ENCODE measurements at regions not wholly inside any gene's neighbourhood (a gene's known extent, or its start where the extent isn't known, plus 50 kb on each side); places are given as distances from the start of the nearest gene placed in this dataset.

- FAIRE-seq = no peak
These were observed 437.7 kb downstream of the ADAMTS20 start for GRCh38 chr12:43114316-43114715.

DNA sequence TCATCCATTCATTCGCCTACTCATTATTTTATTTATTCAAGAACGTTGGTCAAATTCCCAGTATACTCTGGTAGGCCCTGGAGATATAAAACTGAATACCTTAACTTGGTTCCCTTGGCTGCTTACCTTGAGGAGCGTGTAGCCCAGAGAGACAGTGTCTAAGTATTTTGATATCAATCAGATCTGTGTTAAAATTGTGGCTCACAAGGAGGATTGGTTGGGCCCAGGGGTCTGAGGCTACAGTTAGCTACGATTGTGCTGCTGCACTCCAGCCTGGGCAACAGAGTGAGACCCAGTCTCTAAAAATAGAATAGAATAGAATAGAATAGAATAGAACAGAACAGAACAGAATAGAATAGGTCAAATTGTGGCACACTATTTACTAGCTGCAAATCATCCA, 438.4 kb downstream of the ADAMTS20 start:
- FAIRE-seq = no peak

DNA sequence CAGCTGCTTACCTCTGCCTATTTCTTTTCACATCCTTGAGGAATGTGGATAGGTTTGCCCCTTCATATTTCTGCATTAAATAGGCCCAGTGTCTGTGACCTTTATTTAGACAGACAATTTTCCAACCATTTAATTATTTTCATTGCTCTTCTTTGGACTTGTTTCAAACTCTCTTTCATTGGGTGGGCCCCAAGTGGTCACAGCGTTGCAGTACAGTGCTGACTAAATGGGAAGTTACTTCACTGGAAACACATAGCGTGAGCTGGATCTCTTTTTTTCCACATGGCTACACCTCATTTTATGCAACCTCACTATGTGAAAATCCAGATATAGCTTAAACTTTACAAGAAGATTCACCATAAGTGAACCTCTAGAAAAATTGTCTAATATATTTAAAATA, 438.9 kb downstream of the ADAMTS20 start:
- FAIRE-seq = no peak

DNA sequence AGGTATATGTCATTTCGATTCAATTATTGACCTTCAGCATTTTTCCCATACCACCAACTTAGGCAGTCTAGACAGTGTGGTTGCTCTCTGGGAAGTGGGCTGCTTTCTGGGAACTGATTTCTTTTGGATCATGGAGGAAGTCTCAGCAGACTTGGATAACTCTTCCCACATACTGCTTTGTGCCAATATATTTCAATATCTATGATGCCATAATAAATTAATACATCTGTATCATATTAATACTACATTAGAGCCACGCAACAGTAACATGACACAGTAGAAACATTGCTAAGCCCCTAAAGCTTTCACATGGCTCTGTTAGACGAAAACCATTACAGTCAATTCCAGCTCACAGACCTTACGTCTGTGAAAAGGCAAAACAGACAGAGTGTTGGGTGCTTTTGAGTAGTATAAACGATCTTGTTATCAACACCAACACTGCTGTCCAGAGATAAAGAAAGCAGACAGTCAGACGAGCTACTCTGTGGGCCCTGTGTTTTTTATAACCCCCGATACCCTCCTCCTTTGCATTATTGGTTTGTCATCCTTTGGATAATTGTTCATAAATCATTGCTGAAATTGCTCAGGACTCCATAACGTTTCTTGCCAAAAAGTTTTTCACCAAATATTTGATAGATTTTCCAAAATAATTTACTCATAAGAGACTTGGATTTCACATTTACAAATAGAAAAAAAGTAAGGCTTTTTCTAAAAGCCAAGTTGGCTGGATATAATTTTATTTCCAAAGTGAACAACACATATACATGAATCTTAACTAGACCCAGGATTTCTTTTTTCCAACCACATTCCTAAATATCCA, 439.7 kb downstream of the ADAMTS20 start:
- no peak for FAIRE-seq

GRCh38 chr12:43111608-43112007, 440.4 kb downstream of the ADAMTS20 start:
- no peak for FAIRE-seq

DNA sequence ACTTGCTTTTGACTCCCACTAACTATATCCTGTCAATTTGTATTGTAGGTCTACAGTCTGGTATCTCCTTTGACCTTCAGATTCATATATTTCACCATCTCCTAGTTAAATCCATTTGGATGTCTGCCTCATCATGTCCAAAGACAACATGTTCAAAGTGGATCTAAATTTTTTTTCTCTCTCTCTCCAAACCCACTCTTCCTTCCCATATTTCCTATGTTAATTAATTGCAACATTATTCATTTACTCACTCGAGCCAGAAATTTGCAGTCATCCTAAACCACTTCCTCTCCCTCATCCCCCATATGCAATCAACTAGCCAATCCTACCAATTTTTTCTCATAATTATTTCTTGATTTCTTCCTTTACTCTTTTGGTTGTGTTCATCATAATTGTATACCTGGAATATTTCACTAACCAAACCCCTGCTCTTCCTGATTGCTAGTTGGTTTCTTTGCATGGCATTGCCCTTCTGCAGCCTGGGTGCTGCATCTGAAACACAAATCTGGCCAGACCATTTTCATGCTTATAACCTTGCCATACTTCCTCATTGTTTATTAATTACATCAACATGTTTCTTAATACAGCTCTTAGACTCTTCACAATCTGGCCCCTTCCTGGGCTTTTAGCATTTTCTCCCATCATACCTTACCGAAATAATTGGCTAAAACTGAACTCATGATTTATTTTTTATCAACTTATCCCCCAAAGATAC, 442.2 kb downstream of the ADAMTS20 start:
- FAIRE-seq = no peak

GRCh38 chr12:43108656-43109055, 443.3 kb downstream of the ADAMTS20 start:
- FAIRE-seq = no peak

DNA sequence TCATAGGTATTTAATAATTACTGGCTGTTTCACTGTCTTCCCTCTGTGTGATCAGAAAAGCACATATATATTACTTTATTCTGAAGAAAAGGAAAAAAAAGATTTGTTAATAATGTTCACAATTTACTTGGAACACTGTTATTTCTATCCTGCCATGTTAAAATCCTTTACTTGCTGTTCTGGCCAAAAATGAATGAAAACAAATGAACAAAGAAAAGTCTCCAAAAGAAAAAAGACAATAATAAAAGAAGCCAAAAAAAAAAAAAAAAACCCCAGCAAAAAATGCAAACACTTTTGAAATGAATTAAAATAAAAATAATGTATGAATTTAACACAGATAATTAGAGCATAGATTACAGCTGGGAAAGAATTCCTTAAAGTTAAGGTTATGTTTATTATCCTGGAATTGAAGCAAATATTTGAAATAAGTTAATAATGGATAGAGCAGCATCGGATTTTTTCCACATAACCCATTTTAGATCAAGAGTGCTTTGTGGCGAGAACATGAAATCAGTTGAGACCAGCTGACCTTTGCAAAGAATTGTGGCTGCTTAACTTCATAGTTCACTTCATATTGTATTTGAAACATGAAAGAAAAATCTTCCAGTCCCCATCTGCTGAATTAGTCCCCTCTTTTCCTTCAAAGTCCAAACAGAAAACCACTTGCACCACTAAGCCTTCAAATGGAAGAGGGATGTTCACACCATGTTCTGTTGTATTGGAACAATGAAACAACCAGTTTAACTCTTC, 444.8 kb downstream of the ADAMTS20 start:
- FAIRE-seq = no peak

DNA sequence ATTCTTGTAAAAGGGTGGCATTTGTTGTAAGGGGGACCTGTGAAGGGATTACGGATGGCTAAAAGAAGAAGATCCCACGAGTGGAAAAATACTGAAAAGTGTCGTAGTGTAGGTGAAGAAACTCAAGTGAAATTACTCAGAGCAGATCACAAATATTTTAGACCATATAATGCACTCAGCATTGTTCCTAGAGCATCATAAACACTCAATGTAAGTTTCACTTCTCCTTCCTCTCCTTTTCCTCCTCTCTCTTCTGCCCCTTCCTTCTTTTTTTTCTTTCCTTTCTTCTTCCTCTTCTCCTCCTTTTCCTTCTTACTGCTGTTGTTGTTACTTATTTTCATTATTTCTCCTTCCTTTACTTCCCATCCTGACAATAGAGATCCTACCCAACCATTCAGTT, 445.6 kb downstream of the ADAMTS20 start:
- no peak for FAIRE-seq

- no peak for FAIRE-seq
These were observed 446.5 kb downstream of the ADAMTS20 start for GRCh38 chr12:43105426-43105981.

DNA sequence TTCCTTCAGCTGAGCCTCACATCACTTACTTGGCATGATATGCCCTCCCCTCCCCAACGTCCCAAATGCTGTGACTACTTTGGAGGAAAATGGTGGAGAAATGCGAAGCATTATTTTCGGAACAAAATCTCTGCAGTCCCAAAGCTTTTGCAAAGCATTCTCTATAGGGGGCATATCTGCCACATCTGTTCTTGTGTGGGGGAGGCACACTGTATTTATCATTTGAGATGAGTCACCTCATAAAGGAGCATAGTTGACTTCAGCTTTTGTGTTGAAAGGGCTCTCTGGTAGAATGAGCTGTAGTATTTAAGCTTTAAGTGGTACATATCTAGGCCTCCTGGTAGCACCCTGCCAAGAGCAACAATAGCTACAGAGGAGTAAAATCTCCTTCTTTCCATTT, 447.5 kb downstream of the ADAMTS20 start:
- no peak for FAIRE-seq

DNA sequence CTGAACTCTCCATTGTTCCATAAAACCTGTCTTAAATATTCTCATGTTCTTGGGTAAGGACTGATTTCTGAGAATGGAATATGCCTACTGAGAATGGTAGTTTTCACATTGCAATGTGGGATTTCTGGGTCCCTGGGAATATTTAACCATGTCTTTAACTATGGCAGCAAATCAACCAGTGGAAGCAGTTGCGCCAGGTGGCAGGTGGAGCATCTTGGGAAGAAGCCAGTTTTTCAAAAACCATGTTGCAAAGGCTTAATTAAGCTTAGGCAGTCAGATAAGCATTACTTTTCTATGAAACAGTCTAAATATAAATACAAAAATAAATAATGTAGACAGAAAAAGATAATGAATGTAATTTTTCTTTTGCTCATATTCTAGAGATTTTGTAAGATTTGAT, 448.1 kb downstream of the ADAMTS20 start:
- FAIRE-seq = no peak

DNA sequence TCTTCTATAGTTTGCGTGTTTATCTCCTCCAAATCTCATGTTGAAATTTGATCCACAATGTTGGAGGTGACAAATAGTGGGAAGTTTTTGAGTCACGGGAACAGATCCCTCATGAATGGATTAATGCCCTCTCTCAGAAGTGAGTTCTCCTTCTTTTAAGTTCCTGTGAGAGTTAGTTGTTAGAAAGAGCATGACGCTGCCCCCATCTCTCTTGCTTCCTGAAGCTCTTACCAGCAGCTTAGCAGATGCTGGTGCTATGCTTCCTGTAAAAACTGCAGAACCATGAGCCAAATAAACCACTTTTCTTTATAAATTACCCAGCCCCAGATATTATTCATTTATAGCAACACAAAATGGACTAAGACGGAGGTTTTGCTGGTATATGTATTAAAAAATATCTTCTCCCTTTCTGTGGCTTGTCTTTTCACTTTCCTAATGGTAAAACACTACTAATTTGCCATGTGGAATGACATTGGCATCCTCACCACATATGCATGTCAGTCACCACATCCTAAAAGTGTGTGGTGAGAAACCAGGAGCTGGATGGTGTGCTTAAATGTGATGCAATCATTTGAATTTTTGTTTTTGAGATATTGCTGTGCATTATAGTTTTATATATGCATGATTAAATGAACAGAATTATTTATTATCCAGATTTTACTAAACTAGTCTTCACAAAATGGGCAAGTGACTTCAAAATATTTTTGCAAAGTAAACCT, 449.3 kb downstream of the ADAMTS20 start:
- FAIRE-seq = no peak

GRCh38 chr12:43100231-43100630, 451.8 kb downstream of the ADAMTS20 start:
- FAIRE-seq = no peak

- no peak for FAIRE-seq
These were observed 452.3 kb downstream of the ADAMTS20 start for GRCh38 chr12:43099691-43100163.

GRCh38 chr12:43098766-43099550, 453.0 kb downstream of the ADAMTS20 start:
- FAIRE-seq = no peak

DNA sequence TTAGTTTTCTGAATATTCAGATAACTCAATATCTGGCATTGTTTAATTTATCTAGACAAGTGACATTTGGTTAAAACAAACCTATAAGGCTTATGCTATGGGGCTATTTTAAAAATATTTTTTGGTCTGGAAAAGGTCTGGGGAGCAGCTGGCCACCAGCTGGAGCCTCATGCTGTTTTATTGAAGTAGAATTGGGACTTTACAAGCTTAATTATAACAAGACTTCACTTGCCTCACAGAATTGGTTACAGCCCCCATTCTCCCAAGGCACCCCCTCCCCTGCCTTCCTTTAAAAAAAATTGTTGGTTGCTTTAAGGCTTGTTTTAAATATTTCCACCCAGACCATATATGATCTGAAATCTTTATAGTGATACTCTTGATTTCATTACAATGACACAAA, 453.9 kb downstream of the ADAMTS20 start:
- no peak for FAIRE-seq

DNA sequence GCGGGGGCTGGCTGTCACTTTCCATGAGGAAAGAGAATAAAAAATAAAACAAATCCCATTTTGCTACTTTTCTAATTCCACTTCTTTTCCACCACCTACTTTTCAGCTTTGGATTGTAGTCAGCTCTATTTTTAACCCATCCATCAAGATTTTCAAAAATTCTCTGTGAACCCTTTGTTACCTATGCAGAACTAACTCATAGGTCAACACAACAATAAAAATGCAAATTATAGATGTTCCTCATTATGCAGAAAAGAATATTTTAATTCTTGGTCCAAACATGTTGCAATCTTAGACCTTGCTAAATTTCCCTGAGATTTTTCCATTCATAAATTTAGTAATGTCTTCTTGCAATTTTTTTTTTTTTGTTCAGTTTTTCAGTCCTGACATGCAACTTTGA, 454.5 kb downstream of the ADAMTS20 start:
- FAIRE-seq = no peak

DNA sequence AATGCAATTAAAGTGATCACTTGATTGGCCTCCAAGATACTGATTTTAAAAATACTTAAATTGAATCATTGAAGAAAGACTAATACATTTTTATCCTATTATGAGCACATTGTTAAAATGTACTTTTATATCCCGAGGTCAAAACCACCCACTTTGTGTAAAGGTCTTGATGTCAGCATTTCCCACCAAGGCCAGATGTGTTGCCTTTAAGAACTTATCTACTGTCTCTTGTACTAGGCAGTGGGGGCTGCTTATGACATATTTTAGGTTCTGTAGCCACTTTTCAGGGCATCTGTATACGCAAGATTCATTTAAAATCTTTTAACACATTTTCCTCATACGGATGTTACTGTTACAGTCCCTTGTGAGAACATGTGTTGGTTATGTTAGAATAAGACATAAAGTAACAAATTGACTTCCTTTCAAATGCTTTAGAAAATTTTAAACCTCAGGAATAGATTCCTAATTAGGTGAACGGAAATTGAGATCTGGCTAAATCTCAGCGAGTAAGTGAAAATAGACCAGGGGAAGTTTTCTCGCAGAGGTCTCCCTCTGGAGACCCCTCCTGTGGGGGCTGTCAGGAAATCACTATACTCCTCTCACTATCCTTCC, 456.2 kb downstream of the ADAMTS20 start:
- FAIRE-seq = no peak

- no peak for FAIRE-seq
These were observed 457.0 kb downstream of the ADAMTS20 start for GRCh38 chr12:43094886-43095575.

DNA sequence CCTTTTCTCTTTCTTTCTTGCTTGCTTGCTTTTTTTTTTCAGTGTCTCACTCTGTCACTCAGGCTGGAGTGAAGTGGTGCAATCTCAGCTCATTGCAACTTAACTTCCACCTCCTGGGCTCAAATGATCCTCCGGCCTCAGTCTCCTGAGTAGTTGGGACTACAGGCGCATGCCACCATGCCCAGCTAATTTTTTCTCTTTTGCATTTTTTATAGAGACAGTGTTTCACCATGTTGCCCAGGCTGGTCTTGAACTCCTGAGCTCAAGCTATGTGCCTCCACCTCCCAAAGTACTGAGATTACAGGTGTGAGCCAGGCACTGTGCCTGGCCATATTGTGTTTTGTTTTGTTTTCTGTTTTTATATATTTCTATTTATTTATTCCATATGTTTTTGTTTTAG, 461.0 kb downstream of the ADAMTS20 start:
- FAIRE-seq = no peak

All from G401.6 (cell line).